KMS-11 (cell line): ENCODE measurements at regions not wholly inside any gene's neighbourhood (a gene's known extent, or its start where the extent isn't known, plus 50 kb on each side); places are given as distances from the start of the nearest gene placed in this dataset.

Experiments used
- H2AFZ ChIP-seq: fragments of 200-600 bp; sonication (generic); 2 replicates; pipeline ENCODE4 v1.6.1; 2016; ENCODE audit warnings: antibody characterized with exemption, mixed run types, low read depth
- H3K27ac ChIP-seq: fragments of 200-600 bp; sonication (generic); 2 replicates; pipeline ENCODE4 v1.6.1; 2016; ENCODE audit warnings: mild to moderate bottlenecking, mixed run types
- H3K27me3 ChIP-seq: fragments of 200-600 bp; sonication (generic); 2 replicates; pipeline ENCODE4 v1.6.1; 2017; ENCODE audit warnings: mild to moderate bottlenecking, low read depth, mixed run types, moderate library complexity; ENCODE audit not compliant: insufficient read depth
- H3K36me3 ChIP-seq: fragments of 200-600 bp; sonication (generic); 2 replicates; pipeline ENCODE4 v1.6.1; 2017; ENCODE audit warnings: mild to moderate bottlenecking, mixed run types; ENCODE audit not compliant: insufficient read depth
- H3K4me1 ChIP-seq: fragments of 200-600 bp; sonication (generic); 2 replicates; pipeline ENCODE4 v1.6.1; 2016; ENCODE audit warnings: mild to moderate bottlenecking, low read depth, mixed run types; ENCODE audit not compliant: poor library complexity, severe bottlenecking
- H3K4me2 ChIP-seq: fragments of 200-600 bp; sonication (generic); 2 replicates; pipeline ENCODE4 v1.7.0; 2016; ENCODE audit warnings: mild to moderate bottlenecking, mixed run types
- H3K4me3 ChIP-seq: fragments of 200-600 bp; sonication (generic); IDR thresholded peaks from 2 replicates; pipeline ENCODE4 v1.6.1; 2017; ENCODE audit warnings: low read depth, low read length, mixed read lengths; ENCODE audit not compliant: insufficient read depth
- H3K79me2 ChIP-seq: fragments of 200-600 bp; sonication (generic); 2 replicates; pipeline ENCODE4 v1.6.1; 2016; ENCODE audit warnings: low read depth, mixed run types; ENCODE audit not compliant: insufficient read depth
- H3K9ac ChIP-seq: fragments of 200-600 bp; sonication (generic); 2 replicates; pipeline ENCODE4 v1.6.1; 2016; ENCODE audit warnings: mild to moderate bottlenecking, mixed run types
- H4K20me1 ChIP-seq: fragments of 200-600 bp; sonication (generic); 2 replicates; pipeline ENCODE4 v1.6.1; 2016; ENCODE audit warnings: mild to moderate bottlenecking, mixed run types; ENCODE audit not compliant: insufficient read depth
- CTCF ChIP-seq: fragments of 200-600 bp; sonication (generic); conservative IDR thresholded peaks from 2 replicates; pipeline ENCODE4 v1.6.1; 2017; ENCODE audit warnings: low read depth, mild to moderate bottlenecking, antibody characterized with exemption, low read length, moderate library complexity, mixed read lengths

- Histone ChIP-seq H3K4me3 (no peak overlapping the region), H3K36me3 (no peaks in the 10 kb centered on the region; the same call in 1 of the 2 replicates), H3K4me1 (no peaks in the 10 kb centered on the region), H2AFZ (no peak overlapping the region), H3K27ac (no peak overlapping the region), H4K20me1 (no peaks in the 10 kb centered on the region), H3K4me2 (no peak overlapping the region), H3K9ac (no peak overlapping the region), H3K27me3 (no peaks in the 10 kb centered on the region), H3K79me2 (no peaks in the 10 kb centered on the region)
- TF ChIP-seq CTCF, result no peak
These were observed 52.8 kb downstream of the PLXNA1 start for GRCh38 chr3:127035677-127036076.

GRCh38 chr3:127036209-127037020 lies 53.5 kb downstream of the PLXNA1 start:
- no peak overlapping the region for H3K4me3 ChIP-seq
- H3K4me2 ChIP-seq, result no peak overlapping the region
- H4K20me1 ChIP-seq, result no peaks in the 10 kb centered on the region
- H3K27ac ChIP-seq, result no peak overlapping the region
- no peaks in the 10 kb centered on the region for H3K36me3 ChIP-seq
- no peaks in the 10 kb centered on the region for H3K4me1 ChIP-seq
- H3K9ac ChIP-seq, result no peak overlapping the region
- no peaks in the 10 kb centered on the region for H3K79me2 ChIP-seq
- H3K27me3 ChIP-seq, result no peaks in the 10 kb centered on the region
- no peak overlapping the region for H2AFZ ChIP-seq
- TF ChIP-seq CTCF, result no peak

- Histone ChIP-seq H3K4me3 (no peak overlapping the region), H2AFZ (no peak overlapping the region), H4K20me1 (no peaks in the 10 kb centered on the region), H3K36me3 (no peaks in the 10 kb centered on the region), H3K4me2 (no peak overlapping the region), H3K9ac (no peak overlapping the region), H3K4me1 (no peaks in the 10 kb centered on the region), H3K27ac (no peak overlapping the region), H3K79me2 (no peaks in the 10 kb centered on the region), H3K27me3 (no peaks in the 10 kb centered on the region)
- TF ChIP-seq CTCF, result no peak
These were observed 54.1 kb downstream of the PLXNA1 start for GRCh38 chr3:127037021-127037400.

- Histone ChIP-seq H3K27ac (no peak overlapping the region), H3K36me3 (no peaks in the 10 kb centered on the region), H3K27me3 (no peaks in the 10 kb centered on the region), H4K20me1 (no peaks in the 10 kb centered on the region), H2AFZ (no peak overlapping the region), H3K4me1 (no peaks in the 10 kb centered on the region), H3K4me2 (no peak overlapping the region), H3K79me2 (no peaks in the 10 kb centered on the region), H3K4me3 (no peak overlapping the region), H3K9ac (no peak overlapping the region)
- no peak for TF ChIP-seq CTCF
These were observed 54.5 kb downstream of the PLXNA1 start for GRCh38 chr3:127037418-127037841.
